PC-9 (cell line): ENCODE measurements at regions not wholly inside any gene's neighbourhood (a gene's known extent, or its start where the extent isn't known, plus 50 kb on each side); places are given as distances from the start of the nearest gene placed in this dataset.

Source experiments
- CTCF ChIP-seq: fragments of 200-600 bp; sonication (generic); conservative IDR thresholded peaks from 2 replicates; pipeline ENCODE4 v1.6.1; 2017; ENCODE audit warnings: mixed run types, antibody characterized with exemption, mild to moderate bottlenecking, moderate library complexity
- EZH2 ChIP-seq: fragments of 200-600 bp; sonication (generic); IDR thresholded peaks from 2 replicates; pipeline ENCODE4 v1.8.0; 2017; ENCODE audit warnings: antibody characterized with exemption, low read depth

GRCh38 chr13:106210324-106210723 lies 325.1 kb downstream of the EFNB2 start:
- TF ChIP-seq CTCF (no peak), EZH2 (no peak)
